GM12891 (cell line): ENCODE measurements at regions not wholly inside any gene's neighbourhood (a gene's known extent, or its start where the extent isn't known, plus 50 kb on each side); places are given as distances from the start of the nearest gene placed in this dataset.

Experiments used
- POLR2A ChIP-seq: IDR thresholded peaks from 2 replicates; pipeline ENCODE4 v1.6.1; 2011; ENCODE audit warnings: low read depth, low read length, control low read depth
- POLR2AphosphoS5 ChIP-seq: IDR thresholded peaks from 2 replicates; pipeline ENCODE4 v1.6.1; 2011; ENCODE audit warnings: low read depth, low read length, control low read depth

GRCh38 chr3:162517110-162517509 is 1020.5 kb downstream of the OTOL1 start:
- TF ChIP-seq POLR2A = no peak
- no peak for TF ChIP-seq POLR2AphosphoS5
